ENCODE measurements at regions not wholly inside any gene's neighbourhood (a gene's known extent, or its start where the extent isn't known, plus 50 kb on each side); places are given as distances from the start of the nearest gene placed in this dataset.
"Not testable (repeated sequence)": the region's sequence is repeated elsewhere in the genome, so short reads cannot be mapped to it uniquely, and the experiment has no call there.

DNA sequence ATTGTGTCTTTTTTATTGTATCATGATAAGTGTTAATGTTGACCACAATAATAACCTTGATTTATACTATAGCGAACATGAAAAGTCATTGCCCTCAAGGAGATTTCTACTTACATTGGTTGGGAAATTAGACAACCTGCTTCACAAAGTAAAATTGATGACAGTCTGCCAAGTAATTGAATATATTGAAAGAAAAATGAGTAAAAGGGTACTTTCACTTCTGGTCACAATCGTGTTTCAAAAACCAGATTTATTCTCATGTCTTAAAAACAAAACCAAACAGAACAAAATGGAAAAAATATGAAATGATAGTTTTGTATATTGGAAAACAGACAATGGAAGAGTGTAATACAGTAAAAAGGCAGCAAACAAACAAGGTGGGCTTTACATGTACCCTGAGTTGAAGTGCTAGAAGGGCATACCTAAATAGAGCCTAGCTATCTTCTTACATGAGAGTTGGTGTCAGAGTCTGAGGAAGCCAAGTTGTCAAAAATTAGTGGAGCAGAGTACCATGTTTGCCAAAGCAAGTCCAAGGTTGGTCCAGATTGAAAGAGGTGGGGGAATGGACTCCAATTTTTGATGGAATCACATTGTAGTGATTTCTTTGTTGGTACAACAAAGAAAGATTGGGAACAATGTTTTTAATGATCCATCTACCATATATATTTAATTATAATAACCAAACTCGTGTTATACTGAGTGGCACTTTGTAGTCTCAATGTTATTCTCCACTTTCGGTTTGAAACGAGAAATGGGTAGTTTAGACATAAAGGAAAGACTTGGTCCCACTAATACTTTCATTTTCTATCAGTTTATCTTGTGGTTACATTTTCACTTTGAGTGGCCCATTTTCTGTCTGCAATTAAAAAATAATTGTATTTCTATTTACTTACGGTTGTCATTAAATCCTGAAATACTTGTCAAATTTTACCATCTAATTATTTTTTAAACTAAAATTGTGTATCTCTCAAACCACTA is 775.6 kb downstream of the STIM2 start:
- intact Hi-C loops (cut with micrococcal nuclease), result no loop called here

DNA sequence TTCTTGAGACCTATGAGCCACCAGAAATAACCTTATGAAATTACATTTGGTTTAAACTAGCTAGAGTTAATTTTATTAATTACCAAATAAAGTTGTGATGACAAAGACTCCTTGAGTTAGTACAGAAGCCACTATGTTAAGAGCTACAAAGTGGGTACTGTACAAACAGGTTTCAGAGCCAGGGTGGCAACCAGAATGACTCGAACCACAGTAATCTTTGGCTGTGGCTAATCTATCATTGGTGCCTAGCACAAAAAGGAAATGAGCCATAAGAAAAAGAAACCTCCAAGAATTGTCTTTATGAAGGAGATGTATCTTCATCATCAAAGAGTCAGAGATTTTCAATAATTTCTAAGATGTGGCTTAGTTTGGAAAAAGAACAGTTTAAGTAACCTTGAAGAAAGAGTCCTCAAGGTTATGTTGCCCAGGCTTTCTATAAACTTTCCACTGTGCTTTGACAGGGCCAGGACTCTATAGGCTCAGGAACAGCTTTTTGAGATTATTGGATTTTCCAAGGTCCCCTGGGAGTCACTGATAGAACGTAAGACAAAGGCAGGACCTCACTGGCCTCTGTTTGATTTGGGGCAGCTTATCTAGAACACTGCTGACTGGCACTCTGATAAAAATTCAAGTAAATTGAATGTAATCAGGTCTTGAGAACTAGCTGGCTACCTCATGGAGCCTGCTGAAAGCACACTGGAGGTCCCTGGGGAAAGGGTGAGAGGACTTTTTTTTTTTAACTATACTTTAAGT is 777.7 kb downstream of the STIM2 start:
- intact Hi-C loops (cut with micrococcal nuclease), result no loop called here

- intact Hi-C loops (cut with micrococcal nuclease), result no loop called here
These were observed 782.5 kb downstream of the STIM2 start for GRCh38 chr4:27643101-27643500.

DNA sequence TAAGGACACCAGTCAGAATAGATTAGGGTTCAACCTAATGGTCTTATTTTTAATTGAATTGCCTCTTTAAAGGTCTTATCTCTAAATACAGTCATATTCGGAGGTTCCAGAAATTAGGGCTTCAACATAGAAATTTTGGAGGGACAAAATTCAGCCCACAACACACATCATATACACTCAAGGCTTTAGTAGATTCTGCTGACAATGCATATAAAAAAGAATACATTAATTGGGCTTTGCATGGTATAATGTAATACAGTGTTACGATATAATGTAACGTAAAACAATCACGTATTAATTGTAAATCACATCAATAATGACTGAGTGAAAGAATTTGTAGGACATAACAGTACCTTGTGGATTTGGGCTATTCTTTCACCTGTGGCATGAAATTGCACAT is 787.8 kb downstream of the STIM2 start:
- intact Hi-C loops (cut with micrococcal nuclease), result no loop called here

- intact Hi-C loops (cut with micrococcal nuclease), result no loop called here
These were observed 801.8 kb downstream of the STIM2 start for GRCh38 chr4:27662426-27662825.

- intact Hi-C loops (cut with micrococcal nuclease), result no loop called here
These were observed 806.3 kb downstream of the STIM2 start for GRCh38 chr4:27666943-27667342.

DNA sequence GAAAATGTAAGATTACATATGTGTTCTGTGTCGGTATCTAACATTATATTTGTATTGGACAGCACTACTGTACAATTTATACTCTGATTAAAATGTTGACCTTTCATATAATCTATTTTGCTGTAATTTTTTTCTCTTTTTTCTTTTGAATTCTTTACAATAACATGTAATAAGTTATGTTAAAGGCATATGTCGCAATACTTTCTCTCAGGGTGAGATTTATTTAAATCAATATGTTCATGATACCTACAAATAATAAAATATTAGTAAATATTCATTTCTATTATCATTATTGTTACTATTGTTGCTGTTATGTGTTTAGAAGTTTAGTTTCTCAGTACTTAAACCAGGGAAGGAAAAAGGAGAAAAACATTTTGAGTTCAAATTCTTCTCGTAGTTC is 807.4 kb downstream of the STIM2 start:
- intact Hi-C loops (cut with micrococcal nuclease), result no loop called here

DNA sequence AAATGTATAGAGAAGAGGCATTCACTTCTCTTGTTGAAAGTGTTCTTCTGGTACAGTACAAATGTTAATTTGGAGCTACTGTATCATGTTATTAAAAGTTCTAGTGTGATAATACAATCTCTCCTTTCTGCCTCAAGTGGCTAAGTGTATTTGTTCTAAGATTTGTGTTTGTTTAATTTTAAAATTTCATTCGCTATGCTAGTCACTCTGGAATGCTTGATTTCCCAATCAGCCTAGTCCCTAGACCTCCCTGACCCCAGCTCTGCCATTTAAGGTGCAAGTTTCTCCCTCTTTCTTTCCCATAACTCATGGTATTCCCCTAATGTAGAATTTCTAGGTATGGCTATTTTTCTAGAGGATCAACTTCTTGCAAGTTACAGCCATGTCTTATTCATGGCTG is 817.4 kb downstream of the STIM2 start:
- intact Hi-C loops (cut with micrococcal nuclease), result no loop called here

DNA sequence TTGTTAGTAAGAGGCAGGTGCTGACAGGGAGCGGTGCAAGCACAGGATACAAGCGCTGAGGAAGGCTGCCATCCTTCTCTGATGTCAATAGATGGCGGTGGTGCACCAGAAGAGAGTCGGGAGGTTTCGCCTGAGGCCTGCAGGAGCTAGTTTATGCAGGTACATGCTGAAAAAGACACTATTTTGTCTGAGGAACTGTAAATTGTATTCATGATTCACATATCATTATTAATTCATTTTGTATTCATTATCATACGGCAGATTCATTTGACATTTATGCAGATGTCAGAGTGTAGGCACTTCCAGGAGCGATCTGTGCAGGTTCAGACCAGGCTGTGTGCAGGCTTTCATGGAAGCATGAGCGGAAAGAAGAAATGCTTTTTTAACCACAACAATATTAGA is 824.0 kb downstream of the STIM2 start:
- intact Hi-C loops (cut with micrococcal nuclease), result loop anchor here (10.0 kb wide), 1 partner anchor 640 kb away; no protein-coding TSS in a partner anchor

- intact Hi-C loops (cut with micrococcal nuclease), result loop anchor here (10.0 kb wide), 1 partner anchor 640 kb away; no protein-coding TSS in a partner anchor
These were observed 824.5 kb downstream of the STIM2 start for GRCh38 chr4:27685091-27685490.

GRCh38 chr4:27685947-27686346 is 825.3 kb downstream of the STIM2 start:
- intact Hi-C loops (cut with micrococcal nuclease), result loop anchor here (10.0 kb wide), 1 partner anchor 641 kb away; no protein-coding TSS in a partner anchor

DNA sequence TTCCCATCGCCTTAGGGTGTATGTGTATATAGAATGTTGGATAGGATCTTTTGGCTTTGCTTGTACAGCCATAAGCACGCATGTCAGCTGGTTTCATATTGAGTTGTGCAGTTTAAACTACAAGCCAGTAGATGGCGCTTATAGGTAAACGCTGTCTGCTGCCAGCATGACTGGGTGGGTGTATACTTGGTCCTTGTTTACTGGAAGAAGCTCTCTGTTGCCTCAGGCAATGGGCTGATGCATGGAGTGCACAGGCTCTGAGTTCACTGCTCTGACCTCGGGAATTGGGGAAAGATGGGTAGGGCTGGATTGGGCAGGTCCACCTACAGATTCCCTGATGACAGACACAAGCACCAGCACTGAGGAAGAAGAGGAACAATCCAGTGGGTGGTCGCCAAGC is 831.5 kb downstream of the STIM2 start:
- intact Hi-C loops (cut with micrococcal nuclease), result no loop called here

DNA sequence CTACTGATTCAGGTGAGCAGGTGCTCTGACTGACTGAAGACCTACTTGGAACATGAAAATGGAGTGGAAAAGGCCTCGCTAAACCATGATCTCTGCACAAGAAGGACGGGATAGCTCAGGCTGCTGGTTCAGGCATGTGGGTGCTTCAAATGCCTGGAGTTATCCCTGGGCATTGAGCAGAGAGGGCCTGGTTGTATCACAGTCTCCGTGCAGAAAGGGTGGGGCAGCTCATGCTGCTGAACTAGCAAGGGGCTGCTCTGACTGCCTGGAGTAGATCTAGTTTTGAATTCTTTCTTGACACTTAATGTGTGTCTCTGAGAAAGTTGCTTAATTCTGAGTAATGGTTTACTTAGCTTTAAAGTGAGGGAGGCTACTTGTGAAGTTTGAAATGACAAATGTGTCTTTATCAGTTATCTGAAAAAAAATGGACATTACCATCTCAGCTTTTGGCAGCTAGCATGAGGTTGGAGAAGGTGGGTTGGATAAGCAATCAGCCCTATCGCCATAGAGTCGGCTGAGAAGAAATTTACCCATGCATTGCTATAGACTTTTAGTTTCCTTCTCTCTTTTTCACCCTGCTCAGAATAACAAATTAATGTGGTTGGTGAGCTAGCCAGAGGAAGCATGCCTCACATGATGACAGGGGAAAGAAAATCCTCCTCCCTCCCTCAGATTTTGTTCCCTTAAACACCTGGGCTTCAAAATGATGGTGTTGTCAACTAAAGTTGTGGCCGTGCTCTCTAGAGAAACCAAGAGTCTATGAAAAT is 832.4 kb downstream of the STIM2 start:
- intact Hi-C loops (cut with micrococcal nuclease), result no loop called here

DNA sequence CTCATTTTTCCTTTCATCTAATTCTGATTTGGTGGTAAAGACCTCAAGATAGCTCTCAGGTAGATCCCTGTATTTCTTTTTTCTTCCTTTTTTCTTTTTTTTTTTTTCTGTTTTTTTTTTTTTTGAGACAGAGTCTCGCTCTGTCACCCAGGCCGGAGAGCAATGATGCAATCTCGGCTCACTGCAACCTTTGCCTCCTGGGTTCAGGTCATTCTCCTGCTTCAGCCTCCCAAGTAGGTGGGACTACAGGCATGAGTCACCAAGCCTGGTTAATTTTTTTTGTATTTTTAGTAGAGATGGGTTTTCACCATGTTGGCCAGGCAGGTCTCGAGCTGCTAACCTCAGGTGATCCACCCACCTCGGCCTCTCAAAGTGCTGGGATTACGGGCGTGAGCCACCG is 835.6 kb downstream of the STIM2 start:
- intact Hi-C loops (cut with micrococcal nuclease), result not testable (repeated sequence)

DNA sequence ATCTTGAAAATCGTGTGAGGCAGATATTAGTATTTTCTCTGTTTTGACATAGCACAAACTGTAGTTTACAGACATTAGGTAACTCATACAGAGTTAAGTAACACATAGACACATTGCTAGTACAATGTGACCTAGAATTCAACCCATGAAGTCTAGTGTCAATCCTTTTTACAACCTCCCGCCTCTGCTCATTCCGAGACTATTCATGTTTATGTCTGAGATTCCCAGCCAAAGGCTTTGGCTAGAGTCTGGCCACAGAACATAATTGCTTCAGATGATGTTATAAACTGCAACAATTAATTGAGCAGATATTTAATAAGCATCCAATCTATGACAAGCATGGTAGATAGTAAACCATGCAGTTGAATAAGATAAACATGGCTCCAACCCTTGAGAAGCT is 841.0 kb downstream of the STIM2 start:
- intact Hi-C loops (cut with micrococcal nuclease), result no loop called here

- intact Hi-C loops (cut with micrococcal nuclease), result no loop called here
These were observed 842.2 kb downstream of the STIM2 start for GRCh38 chr4:27702730-27703431.

- intact Hi-C loops (cut with micrococcal nuclease), result no loop called here
These were observed 843.1 kb downstream of the STIM2 start for GRCh38 chr4:27703771-27704170.

- intact Hi-C loops (cut with micrococcal nuclease), result no loop called here
These were observed 850.4 kb downstream of the STIM2 start for GRCh38 chr4:27711041-27711440.

- intact Hi-C loops (cut with micrococcal nuclease), result no loop called here
These were observed 853.4 kb downstream of the STIM2 start for GRCh38 chr4:27714073-27714472.

- intact Hi-C loops (cut with micrococcal nuclease), result no loop called here
These were observed 856.2 kb downstream of the STIM2 start for GRCh38 chr4:27716693-27717430.

All from T-helper 1 cell treated with Interleukin-12 subunit alpha and Interleukin-12 subunit beta and Interleukin-4 antibody, amounts not matched to agents 30 ng/mL and 1 ng/mL, for 36 hours (primary cell).